ENCODE measurements at regions not wholly inside any gene's neighbourhood (a gene's known extent, or its start where the extent isn't known, plus 50 kb on each side); places are given as distances from the start of the nearest gene placed in this dataset.
"Not testable (repeated sequence)": the region's sequence is repeated elsewhere in the genome, so short reads cannot be mapped to it uniquely, and the experiment has no call there.

- TF ChIP-seq CTCF (conservative IDR thresholded peaks at IDR 0.05): no peak
- DNase-seq (ENCODE audit: extremely low spot score, unreplicated experiment): no peak
- no peaks in the 10 kb centered on the region for H3K4me1 Mint-ChIP-seq (ENCODE audit: unreplicated experiment)
- no peaks in the 10 kb centered on the region for H3K36me3 Mint-ChIP-seq
- H3K9me3 Mint-ChIP-seq: peaks cover 6% of the 10 kb centered on the region
- no peak overlapping the region for H3K27ac Mint-ChIP-seq
- no peaks in the 10 kb centered on the region for H3K27me3 Mint-ChIP-seq
- no peak overlapping the region for H3K4me3 Mint-ChIP-seq
Measured at GRCh38 chr21:20186186-20186585, 812.0 kb upstream of the NCAM2 start.

- H3K4me1 Mint-ChIP-seq (ENCODE audit: unreplicated experiment): no peaks in the 10 kb centered on the region
- no peak overlapping the region for H3K4me3 Mint-ChIP-seq
- DNase-seq (ENCODE audit: extremely low spot score, unreplicated experiment): no peak
- peaks cover 6% of the 10 kb centered on the region for H3K9me3 Mint-ChIP-seq
- H3K27ac Mint-ChIP-seq: no peak overlapping the region
- H3K27me3 Mint-ChIP-seq: no peaks in the 10 kb centered on the region
- no peak for TF ChIP-seq CTCF (conservative IDR thresholded peaks at IDR 0.05)
- H3K36me3 Mint-ChIP-seq: no peaks in the 10 kb centered on the region
Measured at GRCh38 chr21:20187028-20187427, 811.2 kb upstream of the NCAM2 start.

- not testable (repeated sequence) for H3K36me3 Mint-ChIP-seq; H3K4me1 Mint-ChIP-seq (ENCODE audit: unreplicated experiment); DNase-seq (ENCODE audit: extremely low spot score, unreplicated experiment); H3K4me3 Mint-ChIP-seq; H3K27ac Mint-ChIP-seq; H3K27me3 Mint-ChIP-seq; H3K9me3 Mint-ChIP-seq
Measured at GRCh38 chr21:20201323-20201722, 796.9 kb upstream of the NCAM2 start.

- TF ChIP-seq CTCF (conservative IDR thresholded peaks at IDR 0.05): no peak
- H3K9me3 Mint-ChIP-seq: no peaks in the 10 kb centered on the region
- H3K4me1 Mint-ChIP-seq (ENCODE audit: unreplicated experiment): no peaks in the 10 kb centered on the region
- H3K36me3 Mint-ChIP-seq: no peaks in the 10 kb centered on the region
- H3K27me3 Mint-ChIP-seq: no peaks in the 10 kb centered on the region
- H3K4me3 Mint-ChIP-seq: no peak overlapping the region
- no peak overlapping the region for H3K27ac Mint-ChIP-seq
- DNase-seq (ENCODE audit: extremely low spot score, unreplicated experiment): no peak
Measured at GRCh38 chr21:20207335-20207734, 790.9 kb upstream of the NCAM2 start.

- no peaks in the 10 kb centered on the region for H3K36me3 Mint-ChIP-seq
- DNase-seq (ENCODE audit: extremely low spot score, unreplicated experiment): no peak
- TF ChIP-seq CTCF (conservative IDR thresholded peaks at IDR 0.05): no peak
Measured at GRCh38 chr21:20215959-20216358, 782.2 kb upstream of the NCAM2 start.

GRCh38 chr21:20220586-20220985 lies 777.6 kb upstream of the NCAM2 start:
- H3K4me3 Mint-ChIP-seq: no peak overlapping the region
- H3K4me1 Mint-ChIP-seq (ENCODE audit: unreplicated experiment): no peaks in the 10 kb centered on the region
- H3K27ac Mint-ChIP-seq: no peak overlapping the region
- TF ChIP-seq CTCF (conservative IDR thresholded peaks at IDR 0.05): no peak
- H3K36me3 Mint-ChIP-seq: no peaks in the 10 kb centered on the region
- H3K9me3 Mint-ChIP-seq: no peaks in the 10 kb centered on the region
- no peaks in the 10 kb centered on the region for H3K27me3 Mint-ChIP-seq
- no peak for DNase-seq (ENCODE audit: extremely low spot score, unreplicated experiment)

More at GRCh38 chr21:20215959-20216358, 782.2 kb upstream of the NCAM2 start:
- H3K9me3 Mint-ChIP-seq: no peaks in the 10 kb centered on the region
- H3K27ac Mint-ChIP-seq: no peak overlapping the region
- no peak overlapping the region for H3K4me3 Mint-ChIP-seq
- H3K27me3 Mint-ChIP-seq: no peaks in the 10 kb centered on the region
- H3K4me1 Mint-ChIP-seq (ENCODE audit: unreplicated experiment): no peaks in the 10 kb centered on the region

GRCh38 chr21:20221981-20222380 lies 776.2 kb upstream of the NCAM2 start:
- H3K4me3 Mint-ChIP-seq; H3K27me3 Mint-ChIP-seq; DNase-seq (ENCODE audit: extremely low spot score, unreplicated experiment); H3K27ac Mint-ChIP-seq; H3K9me3 Mint-ChIP-seq; H3K4me1 Mint-ChIP-seq (ENCODE audit: unreplicated experiment); H3K36me3 Mint-ChIP-seq: not testable (repeated sequence)

GRCh38 chr21:20236649-20237048 lies 761.6 kb upstream of the NCAM2 start:
- H3K9me3 Mint-ChIP-seq; H3K27me3 Mint-ChIP-seq; H3K27ac Mint-ChIP-seq; H3K36me3 Mint-ChIP-seq; H3K4me3 Mint-ChIP-seq; H3K4me1 Mint-ChIP-seq (ENCODE audit: unreplicated experiment); DNase-seq (ENCODE audit: extremely low spot score, unreplicated experiment): not testable (repeated sequence)
